GM13976 (cell line): ENCODE measurements at regions not wholly inside any gene's neighbourhood (a gene's known extent, or its start where the extent isn't known, plus 50 kb on each side); places are given as distances from the start of the nearest gene placed in this dataset.

Source experiments
- DNase-seq: peaks from one replicate; pipeline ENCODE4 v3.0.0; 2012; ENCODE audit warnings: low spot score
- CTCF ChIP-seq: IDR thresholded peaks from 2 replicates; pipeline ENCODE4 v1.5.1; 2012; ENCODE audit warnings: borderline replicate concordance, mild to moderate bottlenecking; ENCODE audit not compliant: insufficient read depth; ENCODE audit errors: extremely low read depth, missing control alignments, control extremely low read depth
- in situ Hi-C: fragments of 300-500 bp; cut with MboI; formaldehyde crosslinking; loops from one replicate; pipeline ENCODE4 v1.12.0; 2022; ENCODE audit warnings: low sequenced_read_pairs, mixed read lengths, inconsistent platforms; ENCODE audit not compliant: unreplicated experiment

- no peak for DNase-seq
- TF ChIP-seq CTCF: no peak
- in situ Hi-C loops: no loop called here
Measured at GRCh38 chr2:239786791-239787190, 238.4 kb downstream of the NDUFA10 start.

- no peak for DNase-seq
- in situ Hi-C loops: no loop called here
- TF ChIP-seq CTCF: no peak
Measured at GRCh38 chr2:239781454-239781853, 243.7 kb downstream of the NDUFA10 start.

- no peak for TF ChIP-seq CTCF
- in situ Hi-C loops: no loop called here
- no peak for DNase-seq
Measured at GRCh38 chr2:239780236-239780994, 244.7 kb downstream of the NDUFA10 start.

- in situ Hi-C loops: no loop called here
- DNase-seq: no peak
- TF ChIP-seq CTCF: no peak
Measured at GRCh38 chr2:239779584-239779983, 245.6 kb downstream of the NDUFA10 start.

- in situ Hi-C loops: no loop called here
- no peak for DNase-seq
Measured at GRCh38 chr2:239778861-239779558, 246.1 kb downstream of the NDUFA10 start.

More at GRCh38 chr2:239778861-239779558, 246.1 kb downstream of the NDUFA10 start:
- no peak for TF ChIP-seq CTCF
